ENCODE measurements at regions not wholly inside any gene's neighbourhood (a gene's known extent, or its start where the extent isn't known, plus 50 kb on each side); places are given as distances from the start of the nearest gene placed in this dataset.

DNA sequence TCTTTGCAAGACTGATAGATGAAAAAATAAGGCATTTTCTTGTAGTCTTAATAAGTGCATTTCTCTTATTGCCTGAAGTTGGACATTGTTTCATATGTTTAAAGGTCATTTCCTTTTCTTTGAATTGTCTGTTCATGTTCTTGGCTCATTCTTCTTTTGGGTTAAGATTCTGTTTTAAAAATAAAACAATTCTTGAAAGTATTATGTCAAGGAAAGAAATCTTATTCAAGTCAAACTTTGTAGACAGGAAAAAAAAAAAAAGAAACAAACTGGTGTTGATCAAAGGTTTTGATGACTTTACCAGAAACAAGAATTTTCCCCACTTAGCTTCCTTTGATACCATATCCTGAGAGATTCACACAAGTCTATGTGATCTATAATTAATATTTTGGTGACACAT lies 132.9 kb upstream of the AADACL2 start:
- H3K27me3 ChIP-seq (ENCODE audit: control insufficient read depth, extremely low read depth, insufficient read depth, low read length) = no peaks in the 10 kb centered on the region

DNA sequence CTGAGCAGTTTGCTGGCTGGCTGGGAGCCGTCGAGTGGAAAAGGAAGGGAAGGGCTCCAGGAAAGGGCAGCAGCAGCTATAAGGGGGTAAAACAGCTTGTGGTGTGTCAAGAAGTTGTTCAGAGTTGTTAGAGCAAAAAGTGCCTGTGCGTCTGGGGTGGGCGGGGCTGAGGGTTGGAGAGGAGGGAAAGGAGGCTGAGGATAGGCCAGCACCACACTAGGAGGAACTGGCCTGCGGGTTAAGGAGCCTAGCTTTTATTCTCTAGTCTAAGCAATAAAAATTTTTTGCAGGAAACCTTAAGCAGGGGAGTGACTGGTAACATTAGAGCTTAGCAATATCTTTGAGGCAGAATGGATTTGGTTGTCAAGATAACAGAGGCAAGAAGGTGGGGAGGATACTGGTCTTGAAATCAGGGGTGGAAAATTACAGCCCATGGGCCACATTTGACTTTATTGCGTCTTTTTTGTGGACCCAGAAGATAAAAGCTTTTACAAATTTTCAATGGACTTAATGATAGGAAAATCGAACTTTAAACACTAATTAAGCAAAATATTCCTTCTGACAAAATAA lies 134.5 kb upstream of the AADACL2 start:
- H3K4me2 ChIP-seq (ENCODE audit: control insufficient read depth, extremely low read depth, insufficient read depth, low read depth, low read length) = no peak overlapping the region
- no peaks in the 10 kb centered on the region for H4K20me1 ChIP-seq (ENCODE audit: control insufficient read depth, extremely low read depth, insufficient read depth, low read length)
- no peak for FAIRE-seq
- no peak overlapping the region for H3K27ac ChIP-seq (ENCODE audit: control insufficient read depth, insufficient read depth, low read length)
- H2AFZ ChIP-seq (ENCODE audit: control insufficient read depth, low read length) = no peak overlapping the region
- H3K9ac ChIP-seq (ENCODE audit: control insufficient read depth, extremely low read depth, insufficient read depth, low read length) = no peak overlapping the region
- no peak for TF ChIP-seq EZH2 (IDR thresholded peaks at IDR 0.05; ENCODE audit: low read length)
- TF ChIP-seq, protein P1, sequence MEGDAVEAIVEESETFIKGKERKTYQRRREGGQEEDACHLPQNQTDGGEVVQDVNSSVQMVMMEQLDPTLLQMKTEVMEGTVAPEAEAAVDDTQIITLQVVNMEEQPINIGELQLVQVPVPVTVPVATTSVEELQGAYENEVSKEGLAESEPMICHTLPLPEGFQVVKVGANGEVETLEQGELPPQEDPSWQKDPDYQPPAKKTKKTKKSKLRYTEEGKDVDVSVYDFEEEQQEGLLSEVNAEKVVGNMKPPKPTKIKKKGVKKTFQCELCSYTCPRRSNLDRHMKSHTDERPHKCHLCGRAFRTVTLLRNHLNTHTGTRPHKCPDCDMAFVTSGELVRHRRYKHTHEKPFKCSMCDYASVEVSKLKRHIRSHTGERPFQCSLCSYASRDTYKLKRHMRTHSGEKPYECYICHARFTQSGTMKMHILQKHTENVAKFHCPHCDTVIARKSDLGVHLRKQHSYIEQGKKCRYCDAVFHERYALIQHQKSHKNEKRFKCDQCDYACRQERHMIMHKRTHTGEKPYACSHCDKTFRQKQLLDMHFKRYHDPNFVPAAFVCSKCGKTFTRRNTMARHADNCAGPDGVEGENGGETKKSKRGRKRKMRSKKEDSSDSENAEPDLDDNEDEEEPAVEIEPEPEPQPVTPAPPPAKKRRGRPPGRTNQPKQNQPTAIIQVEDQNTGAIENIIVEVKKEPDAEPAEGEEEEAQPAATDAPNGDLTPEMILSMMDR (optimal IDR thresholded peaks at IDR 0.05 in 1 of 3, IDR thresholded peaks at IDR 0.05 in 1 of 3, conservative IDR thresholded peaks at IDR 0.05 in 1 of 3; ENCODE audit: extremely low read depth in 1 of 3, insufficient read depth in 2 of 3, low read length in 3 of 3) = no peak
- no peaks in the 10 kb centered on the region for H3K79me2 ChIP-seq (ENCODE audit: control insufficient read depth, insufficient read depth, low read length)
- H3K4me1 ChIP-seq (ENCODE audit: control insufficient read depth, extremely low read depth, insufficient read depth, low read length) = no peaks in the 10 kb centered on the region
- dilution Hi-C loops (cut with MboI; ENCODE audit: extremely low pct_ligation_motif_present, low sequenced_read_pairs) = no loop called here
- H3K9me1 ChIP-seq (ENCODE audit: control insufficient read depth, extremely low read depth, insufficient read depth, low read length) = no peaks in the 10 kb centered on the region
- H3K36me3 ChIP-seq (ENCODE audit: control insufficient read depth in 2 of 2, extremely low read depth in 1 of 2, insufficient read depth in 2 of 2, low read length in 2 of 2) = no peaks in the 10 kb centered on the region
- no peak for DNase-seq (ENCODE audit: low read depth, low spot score)
- no peaks in the 10 kb centered on the region for H3K9me3 ChIP-seq (ENCODE audit: control insufficient read depth, low read depth, low read length)
- H3K4me3 ChIP-seq (ENCODE audit: control insufficient read depth in 2 of 3, extremely low read depth in 1 of 3, insufficient read depth in 2 of 3, low read depth in 1 of 3, low read length in 3 of 3) = no peak overlapping the region
- no peaks in the 10 kb centered on the region for H3K27me3 ChIP-seq (ENCODE audit: control insufficient read depth, extremely low read depth, insufficient read depth, low read length)

More for the DNA sequence above, 132.9 kb upstream of the AADACL2 start:
- dilution Hi-C loops (cut with MboI; ENCODE audit: extremely low pct_ligation_motif_present, low sequenced_read_pairs) = no loop called here
- Histone ChIP-seq H3K9me1 (ENCODE audit: control insufficient read depth, extremely low read depth, insufficient read depth, low read length) (no peaks in the 10 kb centered on the region), H3K27ac (ENCODE audit: control insufficient read depth, insufficient read depth, low read length) (no peak overlapping the region), H3K36me3 (ENCODE audit: control insufficient read depth in 2 of 2, extremely low read depth in 1 of 2, insufficient read depth in 2 of 2, low read length in 2 of 2) (no peaks in the 10 kb centered on the region), H4K20me1 (ENCODE audit: control insufficient read depth, extremely low read depth, insufficient read depth, low read length) (no peaks in the 10 kb centered on the region), H3K4me2 (ENCODE audit: control insufficient read depth, extremely low read depth, insufficient read depth, low read depth, low read length) (no peak overlapping the region), H3K79me2 (ENCODE audit: control insufficient read depth, insufficient read depth, low read length) (no peaks in the 10 kb centered on the region), H3K9ac (ENCODE audit: control insufficient read depth, extremely low read depth, insufficient read depth, low read length) (no peak overlapping the region), H3K9me3 (ENCODE audit: control insufficient read depth, low read depth, low read length) (no peaks in the 10 kb centered on the region), H3K4me3 (ENCODE audit: control insufficient read depth in 2 of 3, extremely low read depth in 1 of 3, insufficient read depth in 2 of 3, low read depth in 1 of 3, low read length in 3 of 3) (no peak overlapping the region), H3K4me1 (ENCODE audit: control insufficient read depth, extremely low read depth, insufficient read depth, low read length) (no peaks in the 10 kb centered on the region), H2AFZ (ENCODE audit: control insufficient read depth, low read length) (no peak overlapping the region)
- TF ChIP-seq EZH2 (IDR thresholded peaks at IDR 0.05; ENCODE audit: low read length) = no peak
- TF ChIP-seq, protein P1 (optimal IDR thresholded peaks at IDR 0.05 in 1 of 3, IDR thresholded peaks at IDR 0.05 in 1 of 3, conservative IDR thresholded peaks at IDR 0.05 in 1 of 3; ENCODE audit: extremely low read depth in 1 of 3, insufficient read depth in 2 of 3, low read length in 3 of 3) = no peak
- no peak for DNase-seq (ENCODE audit: low read depth, low spot score)
- no peak for FAIRE-seq
